ENCODE measurements at regions not wholly inside any gene's neighbourhood (a gene's known extent, or its start where the extent isn't known, plus 50 kb on each side); places are given as distances from the start of the nearest gene placed in this dataset.
"Not testable (repeated sequence)": the region's sequence is repeated elsewhere in the genome, so short reads cannot be mapped to it uniquely, and the experiment has no call there.

GRCh38 chr5:28344836-28345433 lies 1306.5 kb upstream of the CDH9 start:
- peak in 1 of 4 donors; percentile 6 for DNase-seq (ENCODE audit: low read depth in 4 of 4, low spot score in 2 of 4)

DNA sequence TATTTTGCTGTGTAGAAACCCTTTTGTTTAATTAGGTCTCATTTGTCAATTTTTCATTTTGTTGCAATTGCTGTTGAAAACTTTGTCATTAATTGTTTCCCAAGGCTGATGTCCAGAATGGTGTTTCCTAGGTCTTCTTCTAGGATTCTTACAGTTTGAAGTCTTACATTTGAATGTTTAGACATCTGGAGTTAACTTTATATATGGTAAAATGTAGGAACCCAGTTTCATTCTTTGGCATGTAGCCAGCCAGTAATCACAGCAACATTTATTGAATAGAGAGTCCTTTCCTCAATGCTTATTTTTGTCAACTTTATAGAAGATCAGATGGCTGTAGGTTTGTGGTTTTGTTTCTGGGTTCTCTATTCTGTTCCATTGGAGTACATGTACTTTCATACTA lies 1290.8 kb upstream of the CDH9 start:
- DNase-seq (ENCODE audit: low read depth in 4 of 4, low spot score in 2 of 4), result no peak

- no peak for DNase-seq (ENCODE audit: low read depth in 4 of 4, low spot score in 2 of 4)
These were observed 1290.3 kb upstream of the CDH9 start for GRCh38 chr5:28328681-28329080.

DNA sequence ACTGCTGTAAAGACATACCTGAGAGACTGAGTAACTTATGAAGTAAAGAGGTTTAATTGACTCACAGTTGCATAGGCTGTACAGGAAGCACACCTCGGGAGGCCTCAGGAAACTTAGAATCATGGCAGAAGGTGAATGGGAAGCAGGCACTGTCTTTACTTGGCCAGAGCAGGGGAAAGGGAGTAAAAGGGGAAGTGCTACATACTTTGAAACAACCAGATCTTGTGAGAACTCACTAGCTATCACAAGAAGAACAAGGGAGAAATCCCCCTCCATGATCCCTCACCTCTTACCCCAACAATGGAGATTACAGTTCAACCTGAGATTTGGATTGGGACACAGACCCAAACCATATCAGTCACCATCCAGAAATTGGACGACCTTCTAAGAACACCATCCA lies 1285.8 kb upstream of the CDH9 start:
- DNase-seq (ENCODE audit: low read depth in 4 of 4, low spot score in 2 of 4), result no peak

- no peak for DNase-seq (ENCODE audit: low read depth in 4 of 4, low spot score in 2 of 4)
These were observed 1275.6 kb upstream of the CDH9 start for GRCh38 chr5:28313953-28314352.

- DNase-seq (ENCODE audit: low read depth in 4 of 4, low spot score in 2 of 4), result no peak
These were observed 1275.0 kb upstream of the CDH9 start for GRCh38 chr5:28313321-28313951.

DNA sequence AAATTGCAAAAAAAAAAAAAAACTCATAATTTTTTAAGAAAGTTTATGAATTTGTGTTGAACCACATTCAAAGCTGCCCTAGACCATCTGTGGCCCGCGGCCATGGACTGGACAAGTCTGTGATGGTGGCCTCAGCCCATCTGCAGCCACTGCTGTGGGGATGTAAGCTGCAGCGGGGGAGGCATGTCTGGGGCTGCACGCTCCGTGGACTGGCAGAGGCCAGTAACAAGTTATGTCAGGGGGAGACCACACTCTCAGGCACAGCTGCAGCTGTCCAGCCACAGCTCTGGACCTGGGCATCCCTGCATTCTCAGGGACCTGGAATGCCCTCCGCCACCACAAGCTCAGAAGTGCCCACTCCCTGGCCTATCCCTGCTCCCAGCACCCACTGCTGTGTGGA lies 1272.3 kb upstream of the CDH9 start:
- DNase-seq (ENCODE audit: low read depth in 4 of 4, low spot score in 2 of 4), result no peak

DNA sequence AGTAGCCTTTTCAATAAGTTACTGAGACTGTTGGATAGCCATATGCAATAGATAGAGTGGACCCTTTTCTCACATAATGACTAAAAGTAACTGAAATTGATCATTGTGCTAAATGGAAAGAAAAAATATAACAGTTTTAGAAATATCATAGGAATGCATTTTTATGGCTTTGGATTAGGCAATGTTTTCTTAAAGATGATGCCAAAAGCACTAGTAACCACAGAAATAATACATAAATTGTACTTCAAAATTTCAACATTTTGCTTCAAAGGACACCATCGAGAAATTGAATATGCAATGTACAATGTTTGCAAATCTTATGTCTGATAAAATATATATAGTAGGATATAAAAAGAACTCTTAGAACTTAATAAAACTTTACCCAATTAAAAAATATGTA lies 1267.5 kb upstream of the CDH9 start:
- no peak for DNase-seq (ENCODE audit: low read depth in 4 of 4, low spot score in 2 of 4)

- no peak for DNase-seq (ENCODE audit: low read depth in 4 of 4, low spot score in 2 of 4)
These were observed 1263.3 kb upstream of the CDH9 start for GRCh38 chr5:28301712-28302111.

- no peak for DNase-seq (ENCODE audit: low read depth in 4 of 4, low spot score in 2 of 4)
These were observed 1258.0 kb upstream of the CDH9 start for GRCh38 chr5:28296254-28297013.

DNA sequence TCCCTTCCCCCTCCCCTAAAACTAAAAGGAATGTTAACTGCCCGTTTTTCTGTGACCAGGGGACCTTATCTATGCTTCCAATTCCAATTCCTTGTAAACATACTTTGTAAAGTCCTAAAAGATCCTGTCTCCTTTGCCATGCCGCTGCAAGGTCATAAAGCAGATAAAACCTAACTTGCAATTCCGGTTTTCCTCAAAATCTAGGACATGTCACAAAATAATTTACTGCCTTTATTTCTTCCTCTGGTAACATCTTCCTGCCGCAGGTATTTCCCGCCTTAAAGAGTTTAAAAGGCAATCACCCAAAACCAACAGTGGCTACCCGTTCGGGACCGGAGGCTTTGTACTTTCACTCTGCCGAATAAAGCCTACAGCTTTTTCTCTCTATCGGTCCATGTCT lies 1248.6 kb upstream of the CDH9 start:
- not testable (repeated sequence) for DNase-seq (ENCODE audit: low read depth in 4 of 4, low spot score in 2 of 4)

DNA sequence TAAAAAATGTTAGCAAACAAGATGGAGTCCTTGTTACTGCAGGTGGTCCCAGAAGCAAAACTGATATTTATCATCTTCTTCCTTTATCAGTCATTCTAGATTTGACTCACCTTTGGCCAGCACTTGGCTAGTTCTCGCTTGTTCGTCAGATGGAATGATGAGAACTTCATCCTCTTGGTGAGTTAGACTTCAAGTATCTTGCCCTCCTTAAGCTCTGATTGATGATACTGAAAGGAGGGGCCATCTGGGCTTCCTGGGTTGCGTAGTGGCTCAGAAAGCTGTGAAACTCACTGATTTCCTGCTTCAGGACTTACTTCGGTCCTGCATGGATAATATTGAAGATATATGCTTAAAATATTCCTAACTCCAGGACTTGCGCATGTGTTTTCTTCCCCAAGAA lies 1248.2 kb upstream of the CDH9 start:
- no peak for DNase-seq (ENCODE audit: low read depth in 4 of 4, low spot score in 2 of 4)

GRCh38 chr5:28284788-28285187 lies 1246.4 kb upstream of the CDH9 start:
- no peak for DNase-seq (ENCODE audit: low read depth in 4 of 4, low spot score in 2 of 4)

DNA sequence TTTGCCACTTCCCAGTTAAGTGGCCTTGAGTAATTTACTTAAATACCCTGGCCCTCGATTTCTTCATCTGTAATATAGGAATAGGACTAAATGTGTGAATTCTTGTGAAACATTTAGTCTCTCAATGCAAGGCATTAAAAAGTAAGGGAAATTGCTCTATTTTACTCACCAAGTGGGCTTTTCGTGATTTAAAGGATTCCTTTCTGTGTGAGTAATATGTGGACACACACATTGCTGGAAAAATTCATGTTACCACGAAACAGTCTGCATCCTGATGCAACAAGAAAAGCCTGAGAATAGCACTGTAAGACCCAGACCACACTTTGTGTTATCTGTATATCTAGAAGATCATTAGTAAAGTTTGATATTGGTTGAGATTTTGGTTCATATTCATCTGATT lies 1243.0 kb upstream of the CDH9 start:
- DNase-seq (ENCODE audit: low read depth in 4 of 4, low spot score in 2 of 4), result no peak

GRCh38 chr5:28275931-28276330 lies 1237.5 kb upstream of the CDH9 start:
- DNase-seq (ENCODE audit: low read depth in 4 of 4, low spot score in 2 of 4), result no peak

GRCh38 chr5:28269978-28270377 lies 1231.6 kb upstream of the CDH9 start:
- DNase-seq (ENCODE audit: low read depth in 4 of 4, low spot score in 2 of 4), result no peak

- DNase-seq (ENCODE audit: low read depth in 4 of 4, low spot score in 2 of 4), result no peak
These were observed 1227.5 kb upstream of the CDH9 start for GRCh38 chr5:28265877-28266276.

DNA sequence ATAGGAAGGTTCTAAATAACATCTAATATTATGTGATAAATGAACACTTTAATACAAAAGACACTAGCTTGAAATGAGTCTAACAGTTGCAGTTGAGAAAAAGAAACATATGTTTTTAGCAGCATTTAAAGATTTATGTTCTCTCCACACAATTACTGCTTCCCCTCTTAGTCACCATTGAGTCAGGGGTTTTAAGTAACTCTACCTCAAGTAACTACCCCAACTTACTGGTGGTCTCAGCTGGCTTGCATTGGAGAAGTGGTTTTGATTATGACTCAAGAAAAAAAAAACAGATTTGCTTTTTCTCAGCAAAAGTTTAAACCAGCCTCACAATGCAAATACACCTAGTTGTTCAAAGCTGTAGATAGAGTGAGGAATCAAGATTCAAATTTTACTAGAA lies 1216.5 kb upstream of the CDH9 start:
- no peak for DNase-seq (ENCODE audit: low read depth in 4 of 4, low spot score in 2 of 4)

GRCh38 chr5:28253431-28253830 lies 1215.0 kb upstream of the CDH9 start:
- DNase-seq (ENCODE audit: low read depth in 4 of 4, low spot score in 2 of 4), result no peak

- DNase-seq (ENCODE audit: low read depth in 4 of 4, low spot score in 2 of 4), result no peak
These were observed 1211.5 kb upstream of the CDH9 start for GRCh38 chr5:28249771-28250415.

DNA sequence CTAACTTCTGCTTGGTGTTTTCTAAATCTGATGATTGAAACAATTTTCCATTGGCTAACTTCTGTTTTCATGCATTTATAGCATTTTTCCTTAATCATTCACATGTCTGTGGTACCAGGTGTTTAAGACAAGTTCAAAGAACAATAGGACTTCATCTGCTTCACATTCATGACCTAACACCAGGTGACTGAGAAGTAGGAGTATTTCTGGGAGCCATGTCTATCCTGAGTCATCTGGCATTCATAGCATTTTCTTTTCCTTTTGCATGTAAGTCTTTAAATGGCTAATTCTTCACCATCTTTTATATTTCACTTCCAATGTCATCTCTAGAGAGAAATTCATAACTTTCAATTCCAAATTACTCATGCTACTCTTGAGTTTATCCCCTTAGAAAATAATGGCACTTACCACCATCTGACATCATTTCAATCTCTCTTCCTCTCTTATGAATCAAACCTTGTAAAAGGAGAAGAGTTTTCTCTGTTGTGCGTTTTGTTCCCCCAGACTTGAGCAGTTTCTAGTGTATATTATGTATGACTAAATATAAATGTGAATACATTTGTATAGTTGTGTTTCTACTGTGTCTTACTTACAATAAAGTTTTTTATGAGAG lies 1196.1 kb upstream of the CDH9 start:
- DNase-seq (ENCODE audit: low read depth in 4 of 4, low spot score in 2 of 4), result no peak

All from left renal cortex interstitium (tissue), 4 donors.